ENCODE measurements at regions not wholly inside any gene's neighbourhood (a gene's known extent, or its start where the extent isn't known, plus 50 kb on each side); places are given as distances from the start of the nearest gene placed in this dataset.
"Not testable (repeated sequence)": the region's sequence is repeated elsewhere in the genome, so short reads cannot be mapped to it uniquely, and the experiment has no call there.

- no peak for DNase-seq (ENCODE audit: low read depth)
Observed at GRCh38 chr14:76699939-76700590, 61.2 kb upstream of the VASH1 start.

- DNase-seq (ENCODE audit: low read depth) = no peak
Observed at GRCh38 chr14:76701436-76701835, 59.8 kb upstream of the VASH1 start.

GRCh38 chr14:76701981-76702380 is 59.3 kb upstream of the VASH1 start:
- DNase-seq (ENCODE audit: low read depth) = no peak

- no peak for DNase-seq (ENCODE audit: low read depth)
Observed at GRCh38 chr14:76705214-76705613, 56.1 kb upstream of the VASH1 start.

- not testable (repeated sequence) for DNase-seq (ENCODE audit: low read depth)
Observed at GRCh38 chr14:76706207-76706606, 55.1 kb upstream of the VASH1 start.

- DNase-seq (ENCODE audit: low read depth) = no peak
Observed at GRCh38 chr14:76706811-76707210, 54.5 kb upstream of the VASH1 start.

GRCh38 chr14:76708028-76708427 is 53.2 kb upstream of the VASH1 start:
- no peak for DNase-seq (ENCODE audit: low read depth)

GRCh38 chr14:76708771-76709170 is 52.5 kb upstream of the VASH1 start:
- DNase-seq (ENCODE audit: low read depth) = no peak

- DNase-seq (ENCODE audit: low read depth) = no peak
Observed at GRCh38 chr14:76710056-76711010, 50.9 kb upstream of the VASH1 start.

Data from non-pigmented ciliary epithelial cell (primary cell).